GM21447 (cell line): ENCODE measurements at regions not wholly inside any gene's neighbourhood (a gene's known extent, or its start where the extent isn't known, plus 50 kb on each side); places are given as distances from the start of the nearest gene placed in this dataset.

Experiments used
- ATAC-seq: cut with Tn5 transposase; IDR thresholded peaks from one replicate; pipeline ENCODE4 v1.9.1; 2021; ENCODE audit not compliant: unreplicated experiment

- no peak for ATAC-seq
Measured at GRCh38 chr16:85372627-85373372, 240.3 kb upstream of the GSE1 start.

- ATAC-seq = no peak
Measured at GRCh38 chr16:85373741-85374570, 239.2 kb upstream of the GSE1 start.

GRCh38 chr16:85374571-85374872 is 238.6 kb upstream of the GSE1 start:
- ATAC-seq = no peak

- ATAC-seq = no peak
Measured at GRCh38 chr16:85375282-85375681, 237.8 kb upstream of the GSE1 start.

- no peak for ATAC-seq
Measured at GRCh38 chr16:85376292-85377095, 236.6 kb upstream of the GSE1 start.

- no peak for ATAC-seq
Measured at GRCh38 chr16:85377388-85378144, 235.6 kb upstream of the GSE1 start.

GRCh38 chr16:85378145-85379040 is 234.7 kb upstream of the GSE1 start:
- ATAC-seq = no peak

GRCh38 chr16:85379041-85380001 is 233.8 kb upstream of the GSE1 start:
- no peak for ATAC-seq

GRCh38 chr16:85380002-85380395 is 233.1 kb upstream of the GSE1 start:
- ATAC-seq = no peak

GRCh38 chr16:85380905-85381737 is 232.0 kb upstream of the GSE1 start:
- no peak for ATAC-seq

- no peak for ATAC-seq
Measured at GRCh38 chr16:85381738-85382592, 231.2 kb upstream of the GSE1 start.

- no peak for ATAC-seq
Measured at GRCh38 chr16:85382717-85383118, 230.4 kb upstream of the GSE1 start.

- no peak for ATAC-seq
Measured at GRCh38 chr16:85383836-85384832, 229.0 kb upstream of the GSE1 start.

- ATAC-seq = no peak
Measured at GRCh38 chr16:85384833-85385462, 228.2 kb upstream of the GSE1 start.
